Spleen (tissue), 7 donors: ENCODE measurements at regions not wholly inside any gene's neighbourhood (a gene's known extent, or its start where the extent isn't known, plus 50 kb on each side); places are given as distances from the start of the nearest gene placed in this dataset.

ENCODE experiments used
- POLR2A ChIP-seq, 3 donors: fragments of 450-650 bp; IDR thresholded peaks; one replicate each; pipeline ENCODE4 v1.5.1; 2017; ENCODE audit warnings: antibody characterized with exemption in 3 of 3, mild to moderate bottlenecking in 1 of 3
- POLR2AphosphoS5 ChIP-seq, 3 donors: sonication (generic); formaldehyde crosslinking; IDR thresholded peaks; one replicate each; pipeline ENCODE4 v1.5.1; 2017; ENCODE audit warnings: antibody characterized with exemption in 3 of 3
- TF ChIP-seq, protein P1 (sequence below), 11 experiments: fragments of 200-600 bp in 7 of 11; fragments of 450-650 bp in 4 of 11; sonication (generic) in 4 of 11; IDR thresholded peaks in 8 of 11; conservative IDR thresholded peaks in 3 of 11; 1 replicate in 7 of 11; 2 replicates in 4 of 11; pipeline versions ENCODE4 v1.4.0 to v1.8.0; 2016 to 2021; ENCODE audit warnings: antibody characterized with exemption in 11 of 11, inconsistent platforms in 4 of 11, mild to moderate bottlenecking in 1 of 11
- donor health status: DM: no; HTN: no; CAD: no; lungs with moderate emphysema.
- donor health status: DM: no; HTN: no; CAD: no.
- donor health status: DM: no; HTN: no; CAD: no.

- TF ChIP-seq, protein P1, sequence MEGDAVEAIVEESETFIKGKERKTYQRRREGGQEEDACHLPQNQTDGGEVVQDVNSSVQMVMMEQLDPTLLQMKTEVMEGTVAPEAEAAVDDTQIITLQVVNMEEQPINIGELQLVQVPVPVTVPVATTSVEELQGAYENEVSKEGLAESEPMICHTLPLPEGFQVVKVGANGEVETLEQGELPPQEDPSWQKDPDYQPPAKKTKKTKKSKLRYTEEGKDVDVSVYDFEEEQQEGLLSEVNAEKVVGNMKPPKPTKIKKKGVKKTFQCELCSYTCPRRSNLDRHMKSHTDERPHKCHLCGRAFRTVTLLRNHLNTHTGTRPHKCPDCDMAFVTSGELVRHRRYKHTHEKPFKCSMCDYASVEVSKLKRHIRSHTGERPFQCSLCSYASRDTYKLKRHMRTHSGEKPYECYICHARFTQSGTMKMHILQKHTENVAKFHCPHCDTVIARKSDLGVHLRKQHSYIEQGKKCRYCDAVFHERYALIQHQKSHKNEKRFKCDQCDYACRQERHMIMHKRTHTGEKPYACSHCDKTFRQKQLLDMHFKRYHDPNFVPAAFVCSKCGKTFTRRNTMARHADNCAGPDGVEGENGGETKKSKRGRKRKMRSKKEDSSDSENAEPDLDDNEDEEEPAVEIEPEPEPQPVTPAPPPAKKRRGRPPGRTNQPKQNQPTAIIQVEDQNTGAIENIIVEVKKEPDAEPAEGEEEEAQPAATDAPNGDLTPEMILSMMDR (IDR thresholded peaks at IDR 0.05 in 8 of 11, conservative IDR thresholded peaks at IDR 0.05 in 3 of 11): no peak
- TF ChIP-seq POLR2AphosphoS5 (IDR thresholded peaks at IDR 0.05) (no peak), POLR2A (IDR thresholded peaks at IDR 0.05) (no peak)
Observed at GRCh38 chr5:103466495-103466894, 96.1 kb downstream of the NUDT12 start.
